ENCODE measurements at regions not wholly inside any gene's neighbourhood (a gene's known extent, or its start where the extent isn't known, plus 50 kb on each side); places are given as distances from the start of the nearest gene placed in this dataset.

DNA sequence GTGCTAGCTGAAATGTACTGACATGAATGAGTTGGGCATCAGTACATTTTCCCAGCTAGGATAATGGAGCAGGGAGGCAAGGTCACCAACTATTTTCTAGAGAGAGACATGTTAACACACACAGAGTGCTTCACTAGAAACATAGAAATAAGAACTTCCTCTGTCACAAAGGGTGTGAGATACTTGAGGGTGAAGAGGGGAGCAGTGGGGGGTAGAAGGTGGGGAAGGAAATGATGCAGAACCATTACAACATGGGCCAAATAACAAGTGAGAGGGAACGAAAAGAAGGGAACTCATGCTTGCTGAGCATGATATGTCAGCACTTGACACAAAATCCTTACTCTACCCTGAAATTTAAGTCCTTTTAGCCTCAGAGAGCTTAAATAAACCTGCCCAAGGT, 87.8 kb upstream of the RFC3 start:
- DNase-seq, result no peak
- intact Hi-C loops (cut with DNase I), result no loop called here
- Histone ChIP-seq H3K9me3 (no peaks in the 10 kb centered on the region), H3K27me3 (no peaks in the 10 kb centered on the region), H3K4me1 (ENCODE audit: insufficient read depth) (peaks cover 1% of the 10 kb centered on the region), H3K36me3 (no peaks in the 10 kb centered on the region), H3K27ac (no peak overlapping the region), H3K4me3 (no peak overlapping the region)
- 83 to 98% (median 95%) methylated on average over 1 of the region's 1 CpG for WGBS, 3 donors
- TF ChIP-seq POLR2A (IDR thresholded peaks at IDR 0.05) (no peak), EP300 (IDR thresholded peaks at IDR 0.05) (no peak)
- TF ChIP-seq, protein P1, sequence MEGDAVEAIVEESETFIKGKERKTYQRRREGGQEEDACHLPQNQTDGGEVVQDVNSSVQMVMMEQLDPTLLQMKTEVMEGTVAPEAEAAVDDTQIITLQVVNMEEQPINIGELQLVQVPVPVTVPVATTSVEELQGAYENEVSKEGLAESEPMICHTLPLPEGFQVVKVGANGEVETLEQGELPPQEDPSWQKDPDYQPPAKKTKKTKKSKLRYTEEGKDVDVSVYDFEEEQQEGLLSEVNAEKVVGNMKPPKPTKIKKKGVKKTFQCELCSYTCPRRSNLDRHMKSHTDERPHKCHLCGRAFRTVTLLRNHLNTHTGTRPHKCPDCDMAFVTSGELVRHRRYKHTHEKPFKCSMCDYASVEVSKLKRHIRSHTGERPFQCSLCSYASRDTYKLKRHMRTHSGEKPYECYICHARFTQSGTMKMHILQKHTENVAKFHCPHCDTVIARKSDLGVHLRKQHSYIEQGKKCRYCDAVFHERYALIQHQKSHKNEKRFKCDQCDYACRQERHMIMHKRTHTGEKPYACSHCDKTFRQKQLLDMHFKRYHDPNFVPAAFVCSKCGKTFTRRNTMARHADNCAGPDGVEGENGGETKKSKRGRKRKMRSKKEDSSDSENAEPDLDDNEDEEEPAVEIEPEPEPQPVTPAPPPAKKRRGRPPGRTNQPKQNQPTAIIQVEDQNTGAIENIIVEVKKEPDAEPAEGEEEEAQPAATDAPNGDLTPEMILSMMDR (IDR thresholded peaks at IDR 0.05), result no peak

- Histone ChIP-seq H3K36me3 (no peaks in the 10 kb centered on the region), H3K4me1 (ENCODE audit: insufficient read depth) (peaks cover 1% of the 10 kb centered on the region), H3K9me3 (no peaks in the 10 kb centered on the region), H3K4me3 (no peak overlapping the region), H3K27me3 (no peaks in the 10 kb centered on the region), H3K27ac (no peak overlapping the region)
- TF ChIP-seq EP300 (IDR thresholded peaks at IDR 0.05), result no peak
- no peak for TF ChIP-seq POLR2A (IDR thresholded peaks at IDR 0.05)
- TF ChIP-seq, protein P1 (IDR thresholded peaks at IDR 0.05), result no peak
- DNase-seq, result no peak
- intact Hi-C loops (cut with DNase I), result no loop called here
- 95 to 97% (median 97%) methylated on average over 5 of the region's 5 CpGs for WGBS, 3 donors
Observed at GRCh38 chr13:33730619-33731018, 87.3 kb upstream of the RFC3 start.

DNA sequence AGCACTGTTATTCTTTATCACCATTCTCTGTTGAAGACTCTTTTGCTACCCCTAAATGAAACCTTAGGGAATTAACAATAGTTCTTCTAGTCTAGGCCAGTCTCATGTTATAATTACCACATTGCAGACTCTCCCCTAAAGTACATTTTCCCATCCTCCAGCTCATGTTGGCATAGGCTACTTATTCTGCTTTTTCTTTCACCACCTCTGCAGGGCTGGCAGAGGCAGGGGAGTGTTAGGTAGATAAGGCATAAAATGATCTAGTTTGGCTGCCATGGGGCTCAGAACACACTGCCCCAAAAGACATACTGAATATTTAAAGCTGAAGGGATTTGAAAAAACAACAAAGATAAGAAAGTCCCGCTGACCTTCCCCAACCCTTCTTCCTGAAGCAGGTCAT, 82.7 kb upstream of the RFC3 start:
- intact Hi-C loops (cut with DNase I), result no loop called here
- Histone ChIP-seq H3K4me1 (ENCODE audit: insufficient read depth) (no peaks in the 10 kb centered on the region), H3K27me3 (no peaks in the 10 kb centered on the region), H3K4me3 (no peak overlapping the region), H3K27ac (no peak overlapping the region), H3K36me3 (no peaks in the 10 kb centered on the region), H3K9me3 (no peaks in the 10 kb centered on the region)
- TF ChIP-seq EP300 (IDR thresholded peaks at IDR 0.05) (no peak), POLR2A (IDR thresholded peaks at IDR 0.05) (no peak)
- TF ChIP-seq, protein P1 (IDR thresholded peaks at IDR 0.05), result no peak
- DNase-seq, result no peak
- WGBS, 3 donors, result 58 to 65% (median 61%) methylated on average over 1 of the region's 1 CpG

DNA sequence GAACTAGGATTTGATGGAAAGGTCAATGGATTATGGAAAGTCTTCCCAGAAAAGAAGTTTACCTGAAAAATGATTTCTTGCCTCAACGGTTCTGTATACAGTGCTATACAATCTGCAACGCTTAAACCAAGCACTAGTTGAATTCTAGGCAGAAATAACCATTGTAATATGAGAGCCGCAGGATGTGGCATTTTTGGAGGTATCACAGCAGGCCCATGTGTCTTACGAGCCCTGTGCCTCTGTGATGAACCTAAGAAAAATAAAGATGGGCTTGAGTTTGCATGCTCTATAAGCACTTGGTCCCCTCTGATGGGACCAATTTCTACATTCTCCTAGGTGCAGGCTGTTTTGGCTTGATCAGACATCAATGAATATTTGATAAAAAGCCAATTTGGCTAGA, 78.7 kb upstream of the RFC3 start:
- H3K9me3 ChIP-seq, result no peaks in the 10 kb centered on the region
- H3K4me3 ChIP-seq, result no peak overlapping the region
- no peaks in the 10 kb centered on the region for H3K4me1 ChIP-seq (ENCODE audit: insufficient read depth)
- DNase-seq, result no peak
- intact Hi-C loops (cut with DNase I), result no loop called here
- no peaks in the 10 kb centered on the region for H3K36me3 ChIP-seq
- WGBS, 3 donors, result 89 to 92% (median 90%) methylated on average over 4 of the region's 4 CpGs
- H3K27me3 ChIP-seq, result no peaks in the 10 kb centered on the region
- TF ChIP-seq POLR2A (IDR thresholded peaks at IDR 0.05) (no peak), EP300 (IDR thresholded peaks at IDR 0.05) (no peak)
- TF ChIP-seq, protein P1 (IDR thresholded peaks at IDR 0.05), result no peak
- no peak overlapping the region for H3K27ac ChIP-seq

DNA sequence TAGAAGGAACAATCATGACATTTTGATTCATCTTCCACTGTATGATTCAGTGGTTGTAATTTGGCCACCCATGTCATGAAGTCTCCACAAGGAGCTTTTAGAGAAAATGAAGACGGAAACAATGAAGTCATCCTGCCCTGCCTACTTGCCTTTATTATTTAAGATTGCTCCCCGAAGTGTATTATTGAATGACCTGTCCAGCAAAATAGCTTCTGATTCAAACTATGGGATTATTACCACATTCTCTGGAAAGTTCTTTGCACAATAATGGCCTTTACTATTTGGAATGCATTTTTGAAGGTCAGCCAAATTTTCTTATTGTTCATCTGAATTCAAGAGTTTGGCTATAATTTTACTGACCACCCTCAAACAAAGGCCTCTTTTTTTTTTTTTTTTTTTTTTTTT, 77.8 kb upstream of the RFC3 start:
- Histone ChIP-seq H3K9me3 (no peaks in the 10 kb centered on the region), H3K4me3 (no peak overlapping the region), H3K4me1 (ENCODE audit: insufficient read depth) (no peaks in the 10 kb centered on the region)

More for the DNA sequence above, 77.8 kb upstream of the RFC3 start:
- TF ChIP-seq EP300 (IDR thresholded peaks at IDR 0.05), result no peak
- TF ChIP-seq, protein P1 (IDR thresholded peaks at IDR 0.05), result no peak
- no peak for DNase-seq
- H3K36me3 ChIP-seq, result no peaks in the 10 kb centered on the region
- WGBS, 3 donors, result 13 to 45% (median 34%) methylated on average over 2 of the region's 2 CpGs
- intact Hi-C loops (cut with DNase I), result no loop called here
- H3K27ac ChIP-seq, result no peak overlapping the region
- H3K27me3 ChIP-seq, result no peaks in the 10 kb centered on the region

Data from ovary (tissue), 7 donors.